HG02870 (cell line): ENCODE measurements at regions not wholly inside any gene's neighbourhood (a gene's known extent, or its start where the extent isn't known, plus 50 kb on each side); places are given as distances from the start of the nearest gene placed in this dataset.
"Not testable (repeated sequence)": the region's sequence is repeated elsewhere in the genome, so short reads cannot be mapped to it uniquely, and the experiment has no call there.

Source experiments
- ATAC-seq: cut with Tn5 transposase; IDR thresholded peaks from one replicate; pipeline ENCODE4 v1.9.1; 2021; ENCODE audit warnings: mild to moderate bottlenecking, moderate library complexity; ENCODE audit not compliant: unreplicated experiment

DNA sequence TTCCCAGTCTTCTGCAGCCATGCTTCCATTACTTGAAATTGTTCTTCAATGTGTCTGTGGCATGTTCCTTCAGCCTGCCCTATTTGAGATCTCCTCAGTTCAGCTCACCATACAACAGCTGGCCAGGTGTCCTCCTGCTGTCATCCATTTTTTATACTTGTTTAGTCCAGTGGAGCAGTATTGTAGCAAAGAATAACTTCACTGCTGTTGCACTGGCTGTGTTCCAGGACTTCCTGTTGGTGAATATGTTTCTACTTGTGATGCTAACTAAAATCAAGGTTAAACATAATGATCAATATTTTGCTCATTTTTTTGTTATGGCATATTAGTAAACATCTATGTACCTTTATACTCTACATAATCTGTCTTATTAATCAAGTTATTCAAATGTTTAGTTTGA is 1394.1 kb downstream of the PCDH9 start:
- no peak for ATAC-seq

DNA sequence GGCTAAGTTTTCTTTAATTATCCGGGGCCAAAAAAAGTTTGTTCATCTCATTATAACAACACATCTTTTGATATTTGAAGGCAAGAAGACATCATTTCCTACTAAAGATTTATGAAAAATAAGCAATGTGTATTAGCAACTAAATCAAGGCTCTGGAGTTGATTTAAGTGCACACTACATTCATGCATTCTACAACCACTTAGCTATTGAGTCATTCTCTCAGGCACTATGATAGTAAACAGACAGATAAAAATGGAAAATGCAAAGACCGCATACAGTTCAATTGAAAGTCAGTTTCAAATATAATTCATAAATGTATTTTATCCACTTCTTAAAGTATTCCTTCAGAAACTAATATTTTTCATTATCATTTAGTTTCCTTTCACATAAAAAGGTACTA is 1395.2 kb downstream of the PCDH9 start:
- ATAC-seq = no peak

DNA sequence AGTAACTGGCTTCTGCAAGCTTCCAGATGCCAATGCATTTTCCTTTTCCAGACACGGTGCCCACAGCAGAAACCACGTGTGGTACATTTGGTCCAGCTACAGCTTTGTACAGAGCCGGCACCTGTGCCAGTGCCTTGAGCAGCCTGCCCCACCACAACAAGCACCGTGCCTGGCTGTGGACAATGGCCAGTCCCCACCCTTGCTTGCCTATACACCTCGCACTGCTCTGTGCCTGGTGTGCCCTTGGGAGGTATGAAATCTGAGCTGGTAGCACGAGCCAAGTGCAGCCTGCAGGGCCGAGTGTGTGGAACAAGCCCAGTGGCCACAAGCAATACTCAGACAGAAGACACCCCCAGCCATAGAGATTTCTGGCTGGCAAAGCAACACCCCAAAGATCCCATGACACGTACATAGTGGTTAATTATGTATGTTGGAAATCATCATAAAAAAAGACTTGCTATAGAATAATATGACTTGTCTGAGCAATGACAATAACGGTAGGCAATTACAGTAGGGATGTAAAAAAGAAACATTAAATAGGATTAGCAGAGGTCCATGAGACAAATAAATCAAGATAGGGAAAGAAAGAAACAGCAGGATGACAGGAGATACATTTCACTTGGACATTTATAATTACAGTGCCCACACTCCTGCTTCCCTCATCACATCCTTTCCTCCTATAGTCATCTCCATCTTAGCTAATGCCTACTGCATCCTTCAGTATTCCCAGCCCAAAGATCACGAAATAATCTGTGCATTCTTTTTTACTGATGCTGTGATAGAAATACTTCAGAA is 1399.5 kb downstream of the PCDH9 start:
- no peak for ATAC-seq

GRCh38 chr13:65829241-65830008 is 1400.7 kb downstream of the PCDH9 start:
- ATAC-seq = no peak

- no peak for ATAC-seq
Measured at GRCh38 chr13:65826657-65827056, 1403.5 kb downstream of the PCDH9 start.

DNA sequence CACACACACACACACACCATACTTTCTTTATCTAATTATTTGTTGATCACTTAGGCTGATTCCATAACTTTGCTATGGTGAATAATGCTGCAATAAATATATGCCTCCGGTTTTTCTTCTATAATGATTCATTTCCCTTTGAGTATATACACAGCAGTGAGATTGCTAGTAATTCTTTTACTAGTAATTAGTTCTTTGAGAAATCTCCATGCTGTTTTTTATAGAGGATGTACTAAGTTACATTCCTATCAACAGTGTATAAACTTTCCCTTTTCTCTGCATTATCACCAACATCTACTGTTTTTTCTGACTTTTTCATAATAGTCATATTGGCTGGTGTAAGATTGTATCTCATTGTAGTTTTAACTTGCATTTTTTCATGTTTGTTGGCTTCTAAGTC is 1405.1 kb downstream of the PCDH9 start:
- ATAC-seq = no peak

- no peak for ATAC-seq
Measured at GRCh38 chr13:65808061-65808460, 1422.1 kb downstream of the PCDH9 start.

- ATAC-seq = no peak
Measured at GRCh38 chr13:65803530-65804392, 1426.4 kb downstream of the PCDH9 start.

DNA sequence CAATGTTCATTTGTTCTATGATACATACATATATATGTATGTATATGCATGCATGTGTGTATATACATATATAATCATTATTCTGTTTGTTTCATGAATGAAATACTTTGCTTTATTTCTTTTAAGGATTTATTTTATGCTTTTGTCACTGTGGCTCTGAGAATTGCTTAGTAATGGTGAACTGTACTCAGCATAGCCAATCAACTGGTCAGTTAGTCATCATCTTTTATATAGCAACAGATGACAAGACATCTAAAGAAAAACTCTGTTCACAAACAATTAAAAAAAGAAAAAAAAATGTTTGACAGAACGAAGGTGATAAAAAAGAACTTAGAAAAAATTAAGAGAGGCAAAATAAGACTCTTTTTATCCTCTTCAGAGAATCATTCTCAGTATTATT is 1440.3 kb downstream of the PCDH9 start:
- no peak for ATAC-seq

DNA sequence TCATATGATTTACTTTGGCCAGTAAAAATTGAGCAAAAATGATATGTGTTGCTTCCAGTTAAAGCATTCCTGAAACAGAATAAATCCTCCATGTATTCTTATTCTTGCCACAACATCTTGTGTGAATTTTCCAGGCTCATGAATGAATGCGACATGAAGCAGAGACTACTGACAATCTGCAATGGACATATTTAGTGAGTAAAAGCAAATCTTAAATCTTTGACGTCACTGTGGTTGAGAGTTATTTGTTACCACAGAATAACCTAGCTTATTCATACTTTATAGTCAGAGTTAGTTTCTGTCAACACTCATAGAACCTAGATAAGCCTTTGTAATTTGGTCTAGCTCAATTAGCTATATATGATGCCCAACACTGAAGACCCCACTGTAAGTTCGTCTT is 1443.1 kb downstream of the PCDH9 start:
- ATAC-seq = no peak

GRCh38 chr13:65784088-65784816 is 1445.9 kb downstream of the PCDH9 start:
- no peak for ATAC-seq

- no peak for ATAC-seq
Measured at GRCh38 chr13:65783383-65783782, 1446.8 kb downstream of the PCDH9 start.

- ATAC-seq = not testable (repeated sequence)
Measured at GRCh38 chr13:65771704-65772313, 1458.3 kb downstream of the PCDH9 start.

DNA sequence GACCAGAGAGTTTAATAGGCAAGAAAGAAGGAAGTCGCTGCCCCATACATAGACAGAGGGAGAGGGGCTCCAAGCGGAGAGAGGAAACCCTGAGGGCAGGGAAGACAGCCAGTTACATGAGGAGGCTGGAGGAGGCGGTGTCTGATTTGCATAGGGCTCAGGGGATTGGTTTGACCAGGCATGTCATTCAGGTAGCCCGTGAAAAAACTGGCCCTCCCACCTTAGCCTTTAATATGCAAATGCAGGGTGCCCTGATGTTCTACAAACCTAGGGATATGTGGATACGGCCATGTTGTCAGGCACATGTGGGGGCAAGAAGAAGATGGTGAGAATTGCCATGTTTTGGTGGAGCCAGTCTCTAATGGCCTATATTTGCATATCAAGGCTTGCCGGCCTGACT is 1461.6 kb downstream of the PCDH9 start:
- no peak for ATAC-seq

GRCh38 chr13:65763811-65764210 is 1466.3 kb downstream of the PCDH9 start:
- no peak for ATAC-seq

- ATAC-seq = no peak
Measured at GRCh38 chr13:65762012-65762411, 1468.1 kb downstream of the PCDH9 start.

DNA sequence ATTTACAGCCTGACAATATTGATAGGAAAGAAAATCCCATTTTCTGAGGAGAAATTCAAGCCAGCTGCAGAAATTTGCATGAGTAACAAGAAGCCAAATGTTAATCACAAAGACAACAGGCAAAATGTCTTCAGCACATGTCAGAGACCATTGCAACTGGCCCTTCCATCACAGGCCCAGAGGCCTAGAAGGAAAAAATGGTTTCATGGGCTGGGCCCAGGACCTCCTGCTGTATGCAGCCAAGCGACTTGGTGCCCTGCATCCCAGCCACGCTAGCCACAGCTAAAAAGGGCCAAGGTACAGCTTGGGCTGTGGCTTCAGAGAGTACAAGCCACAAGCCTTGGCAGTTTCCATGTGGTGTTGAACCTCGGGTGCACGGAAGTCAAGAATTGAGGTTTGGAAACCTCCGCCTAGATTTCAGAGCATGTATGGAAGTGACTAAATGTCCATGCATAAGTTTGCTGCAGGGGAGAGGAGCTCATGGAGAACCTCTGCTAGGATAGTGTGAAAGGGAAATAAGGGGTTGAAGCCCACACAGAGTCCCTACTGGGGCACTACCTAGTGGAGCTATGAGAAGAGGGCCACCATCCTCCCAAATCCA is 1474.0 kb downstream of the PCDH9 start:
- no peak for ATAC-seq

DNA sequence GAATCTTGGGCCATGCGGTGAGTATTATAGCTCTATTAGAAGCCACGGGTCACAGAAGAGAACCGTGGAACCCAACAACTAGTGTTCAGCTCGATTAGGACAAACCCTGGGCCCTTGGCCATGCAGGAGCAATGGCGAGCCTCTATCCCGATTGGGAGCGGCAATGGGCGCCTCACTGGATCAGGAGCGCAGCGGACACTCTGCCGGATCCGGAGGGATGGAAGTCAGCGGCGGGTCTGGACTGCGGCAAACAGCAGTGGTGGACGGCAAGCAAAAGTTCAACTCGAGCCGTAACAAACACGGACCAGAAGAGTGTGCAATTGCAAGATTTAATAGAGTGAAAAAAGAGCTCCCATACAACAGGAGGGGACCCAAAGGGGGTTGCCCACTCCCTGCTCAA is 1481.9 kb downstream of the PCDH9 start:
- ATAC-seq = no peak

- ATAC-seq = no peak
Measured at GRCh38 chr13:65746406-65746921, 1483.7 kb downstream of the PCDH9 start.

DNA sequence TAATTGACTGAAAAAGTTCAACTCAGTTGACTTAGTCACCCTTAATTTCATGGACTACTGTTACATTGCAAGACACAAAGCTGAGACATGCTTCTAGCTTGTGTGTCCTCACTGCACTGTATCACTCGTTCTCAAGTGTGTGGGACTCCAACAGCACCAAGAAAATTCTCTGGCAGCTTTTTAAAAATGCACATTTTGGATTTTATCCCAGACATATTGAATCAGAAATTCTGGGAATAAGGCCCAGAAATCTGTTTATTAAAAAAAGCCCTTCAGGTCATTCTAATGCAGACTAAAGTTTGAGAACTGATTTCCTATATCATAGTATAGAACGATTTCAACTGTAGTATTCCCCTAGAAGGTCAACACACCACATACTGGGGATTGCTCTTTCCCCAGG is 1485.3 kb downstream of the PCDH9 start:
- ATAC-seq = no peak
